GM12878 (cell line): ENCODE measurements at regions not wholly inside any gene's neighbourhood (a gene's known extent, or its start where the extent isn't known, plus 50 kb on each side); places are given as distances from the start of the nearest gene placed in this dataset.

Experiments used
- ATAC-seq: fragments of 200-7000 bp; cut with Tn5 transposase; 3 replicates; pipeline ENCODE4 v1.9.1; 2020; ENCODE audit warnings: mild to moderate bottlenecking, moderate library complexity
- BruUV-seq: library from RNA; stranded (reverse); fragments of 400-500 nt; replicated peaks from 2 replicates; lab custom pipeline; 2021; lab: Mats Ljungman, UMichigan
- CTCF ChIA-PET: fragments of 300-600 bp; sonication (Branson Sonifier 250); formaldehyde crosslinking; extraction: SDS; loops from one replicate; lab custom pipeline; 2021; ENCODE audit warnings: inconsistent platforms; lab: Yijun Ruan, JAX
- POLR2A ChIA-PET: fragments of 350-600 bp; formaldehyde crosslinking; extraction: SDS; loops from one replicate; lab custom pipeline; 2021; ENCODE audit warnings: inconsistent platforms; lab: Charles Lee
- RAD21 ChIA-PET: fragments of 300-600 bp; sonication (Branson Sonifier 250); formaldehyde crosslinking; loops from one replicate; lab custom pipeline; 2023; ENCODE audit warnings: antibody characterized with exemption; ENCODE audit not compliant: unreplicated experiment; lab: Charles Lee
- SMC1A ChIA-PET: fragments of 300-600 bp; sonication (Branson Sonifier 250); formaldehyde crosslinking; loops from one replicate; lab custom pipeline; 2023; ENCODE audit not compliant: unreplicated experiment, uncharacterized antibody; lab: Charles Lee
- DNase-seq: peaks from one replicate; pipeline ENCODE4 v3.0.0-alpha.2; 2011; ENCODE audit warnings: low read depth, low spot score
- FAIRE-seq: peaks from 3 replicates; lab custom pipeline; 2011; peaks lifted over from hg19 to GRCh38; lab: Jason Lieb, UNC
- H2AFZ ChIP-seq: 2 replicates; pipeline ENCODE4 v1.6.0; 2011; ENCODE audit warnings: low read depth, low read length, control low read depth; ENCODE audit not compliant: control insufficient read depth
- H3K27ac ChIP-seq: 2 replicates; pipeline ENCODE4 v1.5.1; 2011; ENCODE audit warnings: control low read depth; ENCODE audit not compliant: control insufficient read depth, insufficient read depth
- H3K27me3 ChIP-seq, 2 experiments: replicated peaks in 1 of 2; 2 replicates each; pipeline versions ENCODE4 v1.6.0 to v1.6.1; 2011; ENCODE audit warnings: low read length in 1 of 2; ENCODE audit not compliant: control insufficient read depth in 2 of 2, insufficient read depth in 2 of 2
- H3K36me3 ChIP-seq, 2 experiments: 2 replicates each; pipeline ENCODE4 v1.5.1; 2011; ENCODE audit warnings: low read length in 1 of 2; ENCODE audit not compliant: control insufficient read depth in 2 of 2, insufficient read depth in 2 of 2
- H3K4me1 ChIP-seq: 2 replicates; pipeline ENCODE4 v1.6.1; 2011; ENCODE audit warnings: mild to moderate bottlenecking, low read length, moderate library complexity, mixed read lengths; ENCODE audit not compliant: control insufficient read depth, insufficient read depth
- H3K4me2 ChIP-seq: 2 replicates; pipeline ENCODE4 v1.6.0; 2011; ENCODE audit warnings: control low read depth; ENCODE audit not compliant: control insufficient read depth, insufficient read depth
- H3K4me3 ChIP-seq: fragments of 200-600 bp; sonication (generic); 2 replicates; pipeline ENCODE4 v1.5.1; 2016
- H3K79me2 ChIP-seq: 2 replicates; pipeline ENCODE4 v1.6.0; 2011; ENCODE audit warnings: low read length; ENCODE audit not compliant: control insufficient read depth, insufficient read depth
- H3K9ac ChIP-seq: 2 replicates; pipeline ENCODE4 v1.8.0; 2011; ENCODE audit warnings: low read length, control low read depth, mixed read lengths; ENCODE audit not compliant: control insufficient read depth, insufficient read depth
- H3K9me3 ChIP-seq: replicated peaks from 3 replicates; pipeline ENCODE4 v1.5.1; 2011; ENCODE audit warnings: mild to moderate bottlenecking, low read length; ENCODE audit not compliant: control insufficient read depth, insufficient read depth
- H4K20me1 ChIP-seq: 2 replicates; pipeline ENCODE4 v1.6.0; 2011; ENCODE audit not compliant: control insufficient read depth, insufficient read depth
- ASH2L ChIP-seq: fragments of 300-600, 200-600 bp; sonication (generic); IDR thresholded peaks from 2 replicates; pipeline ENCODE4 v1.6.1; 2017; ENCODE audit warnings: low read depth, mild to moderate bottlenecking, borderline replicate concordance
- BACH1 ChIP-seq: fragments of 450-650 bp; IDR thresholded peaks from 2 replicates; pipeline ENCODE4 v1.6.1; 2017; ENCODE audit warnings: mild to moderate bottlenecking, borderline replicate concordance
- HDAC2 ChIP-seq: fragments of 200-600 bp; sonication (generic); IDR thresholded peaks from 2 replicates; pipeline ENCODE4 v1.6.1; 2017
- SREBF1 ChIP-seq: IDR thresholded peaks from 2 replicates; pipeline ENCODE4 v1.6.1; 2012; ENCODE audit warnings: mild to moderate bottlenecking, low read length
- WGBS: methylation state at CpG from one replicate; pipeline ENCODE4 v1.1.6; 2016; ENCODE audit warnings: low lambda C conversion rate; ENCODE audit not compliant: insufficient replicate concordance, insufficient coverage; ENCODE audit errors: missing lambda C conversion rate; 5-methylcytosine and 5-hydroxymethylcytosine counted together
- in situ Hi-C: fragments of 300-500 bp; cut with MboI; formaldehyde crosslinking; loops from 9 replicates; pipeline ENCODE4 v1.14.3; 2018; ENCODE audit warnings: mixed read lengths
- intact Hi-C: fragments of 100-400 bp; cut with micrococcal nuclease; formaldehyde crosslinking; loops from one replicate; pipeline ENCODE4 v1.14.2; 2022; ENCODE audit not compliant: unreplicated experiment
- TF ChIP-seq, protein P1 (sequence below): fragments of 450-650 bp; IDR thresholded peaks from 2 replicates; pipeline ENCODE4 v1.6.1; 2016; ENCODE audit warnings: mild to moderate bottlenecking, moderate library complexity, borderline replicate concordance
- TF ChIP-seq, protein P2 (sequence below): fragments of 450-650 bp; formaldehyde crosslinking; IDR thresholded peaks from 2 replicates; pipeline ENCODE4 v1.5.0; 2022; ENCODE audit warnings: mild to moderate bottlenecking, missing genetic modification characterization
- TF ChIP-seq, protein P3 (sequence below): fragments of 450-650 bp; IDR thresholded peaks from 2 replicates; pipeline ENCODE4 v1.6.1; 2016; ENCODE audit warnings: mild to moderate bottlenecking
- TF ChIP-seq, protein P4 (sequence below): fragments of 450-650 bp; IDR thresholded peaks from 2 replicates; pipeline ENCODE4 v1.6.1; 2014; ENCODE audit warnings: mild to moderate bottlenecking

DNA sequence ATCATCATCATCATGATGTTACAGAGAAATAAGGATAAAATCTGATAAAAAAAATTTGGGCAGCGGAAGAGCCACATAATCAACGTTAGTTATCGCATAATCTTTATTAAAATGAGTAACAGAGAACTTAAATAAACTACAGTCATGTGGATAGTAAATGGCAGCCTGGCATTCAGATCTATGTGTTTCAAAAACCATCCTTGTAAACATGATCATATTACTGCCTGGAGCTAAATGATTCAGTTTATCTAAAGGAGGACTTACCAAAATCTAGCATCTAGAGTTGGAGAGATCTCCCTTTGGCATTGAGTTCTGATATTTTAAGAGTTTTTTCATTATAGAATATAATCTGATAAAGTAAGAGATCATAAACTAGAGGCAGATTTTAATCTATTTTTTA lies 200.1 kb upstream of the MGAT4C start (continued):
- TF ChIP-seq, protein P1, sequence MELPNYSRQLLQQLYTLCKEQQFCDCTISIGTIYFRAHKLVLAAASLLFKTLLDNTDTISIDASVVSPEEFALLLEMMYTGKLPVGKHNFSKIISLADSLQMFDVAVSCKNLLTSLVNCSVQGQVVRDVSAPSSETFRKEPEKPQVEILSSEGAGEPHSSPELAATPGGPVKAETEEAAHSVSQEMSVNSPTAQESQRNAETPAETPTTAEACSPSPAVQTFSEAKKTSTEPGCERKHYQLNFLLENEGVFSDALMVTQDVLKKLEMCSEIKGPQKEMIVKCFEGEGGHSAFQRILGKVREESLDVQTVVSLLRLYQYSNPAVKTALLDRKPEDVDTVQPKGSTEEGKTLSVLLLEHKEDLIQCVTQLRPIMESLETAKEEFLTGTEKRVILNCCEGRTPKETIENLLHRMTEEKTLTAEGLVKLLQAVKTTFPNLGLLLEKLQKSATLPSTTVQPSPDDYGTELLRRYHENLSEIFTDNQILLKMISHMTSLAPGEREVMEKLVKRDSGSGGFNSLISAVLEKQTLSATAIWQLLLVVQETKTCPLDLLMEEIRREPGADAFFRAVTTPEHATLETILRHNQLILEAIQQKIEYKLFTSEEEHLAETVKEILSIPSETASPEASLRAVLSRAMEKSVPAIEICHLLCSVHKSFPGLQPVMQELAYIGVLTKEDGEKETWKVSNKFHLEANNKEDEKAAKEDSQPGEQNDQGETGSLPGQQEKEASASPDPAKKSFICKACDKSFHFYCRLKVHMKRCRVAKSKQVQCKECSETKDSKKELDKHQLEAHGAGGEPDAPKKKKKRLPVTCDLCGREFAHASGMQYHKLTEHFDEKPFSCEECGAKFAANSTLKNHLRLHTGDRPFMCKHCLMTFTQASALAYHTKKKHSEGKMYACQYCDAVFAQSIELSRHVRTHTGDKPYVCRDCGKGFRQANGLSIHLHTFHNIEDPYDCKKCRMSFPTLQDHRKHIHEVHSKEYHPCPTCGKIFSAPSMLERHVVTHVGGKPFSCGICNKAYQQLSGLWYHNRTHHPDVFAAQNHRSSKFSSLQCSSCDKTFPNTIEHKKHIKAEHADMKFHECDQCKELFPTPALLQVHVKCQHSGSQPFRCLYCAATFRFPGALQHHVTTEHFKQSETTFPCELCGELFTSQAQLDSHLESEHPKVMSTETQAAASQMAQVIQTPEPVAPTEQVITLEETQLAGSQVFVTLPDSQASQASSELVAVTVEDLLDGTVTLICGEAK = no peak
- TF ChIP-seq, protein P2, sequence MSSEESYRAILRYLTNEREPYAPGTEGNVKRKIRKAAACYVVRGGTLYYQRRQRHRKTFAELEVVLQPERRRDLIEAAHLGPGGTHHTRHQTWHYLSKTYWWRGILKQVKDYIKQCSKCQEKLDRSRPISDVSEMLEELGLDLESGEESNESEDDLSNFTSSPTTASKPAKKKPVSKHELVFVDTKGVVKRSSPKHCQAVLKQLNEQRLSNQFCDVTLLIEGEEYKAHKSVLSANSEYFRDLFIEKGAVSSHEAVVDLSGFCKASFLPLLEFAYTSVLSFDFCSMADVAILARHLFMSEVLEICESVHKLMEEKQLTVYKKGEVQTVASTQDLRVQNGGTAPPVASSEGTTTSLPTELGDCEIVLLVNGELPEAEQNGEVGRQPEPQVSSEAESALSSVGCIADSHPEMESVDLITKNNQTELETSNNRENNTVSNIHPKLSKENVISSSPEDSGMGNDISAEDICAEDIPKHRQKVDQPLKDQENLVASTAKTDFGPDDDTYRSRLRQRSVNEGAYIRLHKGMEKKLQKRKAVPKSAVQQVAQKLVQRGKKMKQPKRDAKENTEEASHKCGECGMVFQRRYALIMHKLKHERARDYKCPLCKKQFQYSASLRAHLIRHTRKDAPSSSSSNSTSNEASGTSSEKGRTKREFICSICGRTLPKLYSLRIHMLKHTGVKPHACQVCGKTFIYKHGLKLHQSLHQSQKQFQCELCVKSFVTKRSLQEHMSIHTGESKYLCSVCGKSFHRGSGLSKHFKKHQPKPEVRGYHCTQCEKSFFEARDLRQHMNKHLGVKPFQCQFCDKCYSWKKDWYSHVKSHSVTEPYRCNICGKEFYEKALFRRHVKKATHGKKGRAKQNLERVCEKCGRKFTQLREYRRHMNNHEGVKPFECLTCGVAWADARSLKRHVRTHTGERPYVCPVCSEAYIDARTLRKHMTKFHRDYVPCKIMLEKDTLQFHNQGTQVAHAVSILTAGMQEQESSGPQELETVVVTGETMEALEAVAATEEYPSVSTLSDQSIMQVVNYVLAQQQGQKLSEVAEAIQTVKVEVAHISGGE (CRISPR knock-in tag) = no peak

- H3K4me2 ChIP-seq = no peak overlapping the region
- RAD21 ChIA-PET = no interaction called here
- POLR2A ChIA-PET = no interaction called here
- no peak for FAIRE-seq
- H3K27ac ChIP-seq = no peak overlapping the region
- ATAC-seq = no peak
- no peaks in the 10 kb centered on the region for H3K36me3 ChIP-seq
- no peaks in the 10 kb centered on the region for H3K79me2 ChIP-seq
- no TSS peak for BruUV-seq
- intact Hi-C loops = no loop called here
- no peak overlapping the region for H3K4me3 ChIP-seq
- H3K9ac ChIP-seq = no peak overlapping the region
- no peaks in the 10 kb centered on the region for H3K9me3 ChIP-seq
- CTCF ChIA-PET = no interaction called here
- in situ Hi-C loops = no loop called here
- WGBS = 19% methylated on average over 5 of the region's 5 CpGs
- no peak overlapping the region for H2AFZ ChIP-seq
- no peaks in the 10 kb centered on the region for H3K27me3 ChIP-seq
- DNase-seq = no peak
- H4K20me1 ChIP-seq = no peaks in the 10 kb centered on the region
- SMC1A ChIA-PET = no interaction called here
- H3K4me1 ChIP-seq = no peaks in the 10 kb centered on the region
- TF ChIP-seq ASH2L (no peak), HDAC2 (no peak), BACH1 (no peak), SREBF1 (no peak)
- TF ChIP-seq, protein P1 = no peak
- TF ChIP-seq, protein P3, sequence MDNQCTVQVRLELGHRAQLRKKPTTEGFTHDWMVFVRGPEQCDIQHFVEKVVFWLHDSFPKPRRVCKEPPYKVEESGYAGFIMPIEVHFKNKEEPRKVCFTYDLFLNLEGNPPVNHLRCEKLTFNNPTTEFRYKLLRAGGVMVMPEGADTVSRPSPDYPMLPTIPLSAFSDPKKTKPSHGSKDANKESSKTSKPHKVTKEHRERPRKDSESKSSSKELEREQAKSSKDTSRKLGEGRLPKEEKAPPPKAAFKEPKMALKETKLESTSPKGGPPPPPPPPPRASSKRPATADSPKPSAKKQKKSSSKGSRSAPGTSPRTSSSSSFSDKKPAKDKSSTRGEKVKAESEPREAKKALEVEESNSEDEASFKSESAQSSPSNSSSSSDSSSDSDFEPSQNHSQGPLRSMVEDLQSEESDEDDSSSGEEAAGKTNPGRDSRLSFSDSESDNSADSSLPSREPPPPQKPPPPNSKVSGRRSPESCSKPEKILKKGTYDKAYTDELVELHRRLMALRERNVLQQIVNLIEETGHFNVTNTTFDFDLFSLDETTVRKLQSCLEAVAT = no peak
- TF ChIP-seq, protein P4, sequence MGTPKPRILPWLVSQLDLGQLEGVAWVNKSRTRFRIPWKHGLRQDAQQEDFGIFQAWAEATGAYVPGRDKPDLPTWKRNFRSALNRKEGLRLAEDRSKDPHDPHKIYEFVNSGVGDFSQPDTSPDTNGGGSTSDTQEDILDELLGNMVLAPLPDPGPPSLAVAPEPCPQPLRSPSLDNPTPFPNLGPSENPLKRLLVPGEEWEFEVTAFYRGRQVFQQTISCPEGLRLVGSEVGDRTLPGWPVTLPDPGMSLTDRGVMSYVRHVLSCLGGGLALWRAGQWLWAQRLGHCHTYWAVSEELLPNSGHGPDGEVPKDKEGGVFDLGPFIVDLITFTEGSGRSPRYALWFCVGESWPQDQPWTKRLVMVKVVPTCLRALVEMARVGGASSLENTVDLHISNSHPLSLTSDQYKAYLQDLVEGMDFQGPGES = no peak
Observed at GRCh38 chr12:86445356-86445755, 189.2 kb upstream of the MGAT4C start.
